ENCODE measurements at regions not wholly inside any gene's neighbourhood (a gene's known extent, or its start where the extent isn't known, plus 50 kb on each side); places are given as distances from the start of the nearest gene placed in this dataset.

GRCh38 chr4:135015771-135016170 lies 814.2 kb upstream of the PABPC4L start:
- Mint-ChIP-seq H3K4me1 (no peaks in the 10 kb centered on the region), H3K4me3 (no peak overlapping the region), H3K9me3 (peaks cover 10% of the 10 kb centered on the region), H3K27me3 (ENCODE audit: low read depth) (no peaks in the 10 kb centered on the region), H3K27ac (no peak overlapping the region), H3K36me3 (ENCODE audit: low read depth) (no peaks in the 10 kb centered on the region)
- TF ChIP-seq, protein P1, sequence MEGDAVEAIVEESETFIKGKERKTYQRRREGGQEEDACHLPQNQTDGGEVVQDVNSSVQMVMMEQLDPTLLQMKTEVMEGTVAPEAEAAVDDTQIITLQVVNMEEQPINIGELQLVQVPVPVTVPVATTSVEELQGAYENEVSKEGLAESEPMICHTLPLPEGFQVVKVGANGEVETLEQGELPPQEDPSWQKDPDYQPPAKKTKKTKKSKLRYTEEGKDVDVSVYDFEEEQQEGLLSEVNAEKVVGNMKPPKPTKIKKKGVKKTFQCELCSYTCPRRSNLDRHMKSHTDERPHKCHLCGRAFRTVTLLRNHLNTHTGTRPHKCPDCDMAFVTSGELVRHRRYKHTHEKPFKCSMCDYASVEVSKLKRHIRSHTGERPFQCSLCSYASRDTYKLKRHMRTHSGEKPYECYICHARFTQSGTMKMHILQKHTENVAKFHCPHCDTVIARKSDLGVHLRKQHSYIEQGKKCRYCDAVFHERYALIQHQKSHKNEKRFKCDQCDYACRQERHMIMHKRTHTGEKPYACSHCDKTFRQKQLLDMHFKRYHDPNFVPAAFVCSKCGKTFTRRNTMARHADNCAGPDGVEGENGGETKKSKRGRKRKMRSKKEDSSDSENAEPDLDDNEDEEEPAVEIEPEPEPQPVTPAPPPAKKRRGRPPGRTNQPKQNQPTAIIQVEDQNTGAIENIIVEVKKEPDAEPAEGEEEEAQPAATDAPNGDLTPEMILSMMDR (IDR thresholded peaks at IDR 0.05; ENCODE audit: unreplicated experiment in 3 of 3), result no peak

DNA sequence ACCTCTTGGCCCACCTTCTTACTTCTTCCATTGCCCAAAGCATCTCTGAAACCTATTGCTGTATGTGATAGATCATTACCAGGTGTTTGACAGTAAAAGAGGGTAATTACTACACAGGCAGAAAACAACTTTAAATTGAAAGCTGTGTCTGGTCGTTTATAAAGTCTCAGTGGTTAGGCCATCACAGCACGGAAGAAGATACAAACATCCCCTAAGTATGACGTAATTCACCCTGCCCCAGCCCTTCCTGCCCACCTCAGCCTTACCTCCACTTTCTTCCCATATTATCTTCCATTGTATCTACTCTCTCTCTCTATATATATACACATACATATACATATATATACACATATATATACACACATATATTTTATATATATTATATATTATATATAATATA lies 805.8 kb upstream of the PABPC4L start:
- TF ChIP-seq, protein P1 (IDR thresholded peaks at IDR 0.05; ENCODE audit: unreplicated experiment in 3 of 3), result no peak
- Mint-ChIP-seq H3K9me3 (no peaks in the 10 kb centered on the region), H3K27me3 (ENCODE audit: low read depth) (no peaks in the 10 kb centered on the region), H3K27ac (no peak overlapping the region), H3K36me3 (ENCODE audit: low read depth) (no peaks in the 10 kb centered on the region), H3K4me3 (no peak overlapping the region), H3K4me1 (no peaks in the 10 kb centered on the region)

DNA sequence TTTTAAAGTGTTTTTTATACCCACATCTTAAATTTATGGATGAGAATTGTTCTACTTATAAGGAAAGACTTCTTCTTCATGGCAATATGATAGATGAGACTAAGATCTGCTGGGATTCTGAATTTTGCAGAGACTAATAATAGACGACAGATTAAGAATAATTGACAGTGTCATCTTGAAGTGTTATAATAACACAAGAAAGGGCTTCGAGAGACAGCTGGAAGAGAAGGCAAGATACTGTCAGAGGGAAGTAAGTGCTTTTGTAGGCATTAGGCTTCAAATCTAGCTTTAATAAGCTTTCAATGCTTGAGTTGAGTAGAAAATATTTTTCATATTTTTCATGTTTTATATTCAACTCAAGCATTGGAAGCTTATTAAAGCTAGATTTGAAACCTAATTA lies 797.6 kb upstream of the PABPC4L start:
- no peaks in the 10 kb centered on the region for H3K4me1 Mint-ChIP-seq
- no peaks in the 10 kb centered on the region for H3K36me3 Mint-ChIP-seq (ENCODE audit: low read depth)
- no peaks in the 10 kb centered on the region for H3K27me3 Mint-ChIP-seq (ENCODE audit: low read depth)
- H3K27ac Mint-ChIP-seq, result no peak overlapping the region
- TF ChIP-seq, protein P1 (IDR thresholded peaks at IDR 0.05; ENCODE audit: unreplicated experiment in 3 of 3), result no peak
- H3K9me3 Mint-ChIP-seq, result no peaks in the 10 kb centered on the region
- H3K4me3 Mint-ChIP-seq, result no peak overlapping the region

- Mint-ChIP-seq H3K9me3 (peaks cover 2% of the 10 kb centered on the region), H3K4me3 (no peak overlapping the region), H3K36me3 (ENCODE audit: low read depth) (no peaks in the 10 kb centered on the region), H3K4me1 (no peaks in the 10 kb centered on the region), H3K27ac (no peak overlapping the region), H3K27me3 (ENCODE audit: low read depth) (no peaks in the 10 kb centered on the region)
- TF ChIP-seq, protein P1 (IDR thresholded peaks at IDR 0.05; ENCODE audit: unreplicated experiment in 3 of 3), result no peak
Measured at GRCh38 chr4:134961963-134962362, 760.4 kb upstream of the PABPC4L start.

DNA sequence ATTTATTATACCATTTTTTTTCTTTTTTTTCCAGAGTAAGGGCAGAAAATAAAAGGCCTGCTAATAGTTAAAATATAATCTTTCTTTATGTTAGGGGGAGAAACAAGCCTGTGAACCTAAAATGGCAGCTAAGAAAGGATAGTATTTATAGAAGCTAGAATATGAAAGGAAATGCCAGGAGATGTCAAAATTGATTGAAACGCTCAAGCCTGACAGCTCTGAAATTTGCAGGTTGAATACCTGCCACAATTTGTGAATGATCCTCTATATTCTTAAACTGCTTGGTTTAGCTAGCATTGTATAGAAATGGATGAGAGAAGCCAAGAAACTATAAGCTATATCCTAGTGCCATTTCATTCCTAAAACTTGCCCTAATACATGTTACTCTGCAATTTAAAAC lies 757.3 kb upstream of the PABPC4L start:
- H3K36me3 Mint-ChIP-seq (ENCODE audit: low read depth), result no peaks in the 10 kb centered on the region
- no peak overlapping the region for H3K4me3 Mint-ChIP-seq
- TF ChIP-seq, protein P1 (IDR thresholded peaks at IDR 0.05; ENCODE audit: unreplicated experiment in 3 of 3), result no peak
- H3K27ac Mint-ChIP-seq, result no peak overlapping the region
- no peaks in the 10 kb centered on the region for H3K27me3 Mint-ChIP-seq (ENCODE audit: low read depth)
- H3K4me1 Mint-ChIP-seq, result no peaks in the 10 kb centered on the region
- peaks cover 9% of the 10 kb centered on the region for H3K9me3 Mint-ChIP-seq

- no peak overlapping the region for H3K27ac Mint-ChIP-seq
- no peaks in the 10 kb centered on the region for H3K27me3 Mint-ChIP-seq (ENCODE audit: low read depth)
- peaks cover 15% of the 10 kb centered on the region for H3K9me3 Mint-ChIP-seq
- TF ChIP-seq, protein P1 (IDR thresholded peaks at IDR 0.05; ENCODE audit: unreplicated experiment in 3 of 3), result no peak
- H3K36me3 Mint-ChIP-seq (ENCODE audit: low read depth), result no peaks in the 10 kb centered on the region
- no peaks in the 10 kb centered on the region for H3K4me1 Mint-ChIP-seq
- no peak overlapping the region for H3K4me3 Mint-ChIP-seq
Measured at GRCh38 chr4:134955059-134955458, 753.5 kb upstream of the PABPC4L start.

Measured in nephron (organoid).